ENCODE measurements at regions not wholly inside any gene's neighbourhood (a gene's known extent, or its start where the extent isn't known, plus 50 kb on each side); places are given as distances from the start of the nearest gene placed in this dataset.

DNA sequence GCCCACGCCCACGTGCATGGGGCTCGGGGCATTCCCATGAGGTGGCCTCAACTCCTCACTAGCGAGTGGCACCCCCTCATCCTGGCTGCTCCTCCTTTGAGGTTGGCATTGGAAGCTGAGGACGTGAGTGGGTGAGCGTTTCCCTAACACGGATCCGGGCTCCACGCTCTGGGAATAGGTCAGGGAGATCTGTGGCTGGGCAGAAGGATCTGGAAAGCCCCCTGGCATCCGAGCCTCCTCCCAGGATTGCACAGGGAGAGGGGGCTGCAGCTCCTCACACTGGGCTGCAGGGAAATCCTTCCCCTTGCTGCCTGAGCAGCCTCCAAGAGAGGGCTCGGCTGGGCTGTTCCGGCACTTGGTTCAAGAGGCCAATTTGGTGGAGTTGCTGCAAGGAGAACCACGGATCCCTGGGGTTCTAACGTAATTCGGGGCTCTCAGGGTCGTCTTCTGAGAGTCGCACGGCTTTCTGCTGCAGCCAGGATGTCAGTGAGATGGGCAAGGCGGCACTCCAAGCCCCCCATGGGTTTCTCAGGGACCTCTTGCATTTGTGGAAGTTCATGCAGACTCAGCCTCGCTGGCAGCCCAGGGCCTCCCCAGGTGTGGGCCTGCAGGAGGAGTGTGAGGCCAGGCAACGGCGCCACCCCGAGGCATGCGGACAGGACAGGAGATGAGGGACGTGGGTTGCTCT, 1119.0 kb downstream of the BRD1 start:
- no peak for DNase-seq (ENCODE audit: low read depth)

DNA sequence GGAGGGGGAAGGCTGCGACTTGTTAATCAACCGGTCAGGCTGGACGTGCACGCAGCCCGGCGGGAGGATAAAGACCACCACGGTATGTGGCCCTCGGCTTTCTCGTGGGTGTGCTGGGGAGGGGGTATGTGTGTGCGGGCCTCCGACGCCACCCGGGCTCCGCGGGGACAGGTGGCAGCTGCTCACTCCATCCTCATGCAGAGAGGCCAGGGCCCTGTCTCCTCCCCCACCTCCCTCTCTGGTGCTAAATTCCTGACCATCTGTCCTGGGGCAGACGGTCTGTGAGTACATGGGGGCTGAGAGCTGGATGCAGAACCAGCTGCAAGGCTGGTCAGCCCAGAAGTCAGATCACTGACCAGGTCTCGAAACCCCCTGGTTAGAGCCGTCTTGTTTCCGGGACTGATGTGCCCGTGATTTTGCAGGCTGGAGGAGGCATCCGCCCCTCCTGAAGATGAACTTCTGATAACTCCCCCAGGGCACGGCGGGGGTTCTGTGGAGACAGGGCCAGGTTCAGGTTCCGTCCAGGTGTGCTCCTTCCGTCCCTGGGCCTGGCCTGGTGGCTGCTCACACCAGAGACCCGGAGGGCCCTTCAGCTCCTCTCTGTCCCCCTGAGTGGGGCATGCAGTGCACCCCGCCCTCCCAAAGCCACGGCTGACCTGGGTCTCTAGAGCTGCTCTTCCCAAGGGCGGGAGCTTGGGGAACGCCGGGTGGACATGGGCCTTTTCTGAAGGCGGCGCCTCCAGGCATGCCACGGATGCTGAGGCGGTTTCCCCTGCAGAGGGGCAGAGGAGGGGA, 1119.7 kb downstream of the BRD1 start:
- DNase-seq (ENCODE audit: low read depth) = no peak

DNA sequence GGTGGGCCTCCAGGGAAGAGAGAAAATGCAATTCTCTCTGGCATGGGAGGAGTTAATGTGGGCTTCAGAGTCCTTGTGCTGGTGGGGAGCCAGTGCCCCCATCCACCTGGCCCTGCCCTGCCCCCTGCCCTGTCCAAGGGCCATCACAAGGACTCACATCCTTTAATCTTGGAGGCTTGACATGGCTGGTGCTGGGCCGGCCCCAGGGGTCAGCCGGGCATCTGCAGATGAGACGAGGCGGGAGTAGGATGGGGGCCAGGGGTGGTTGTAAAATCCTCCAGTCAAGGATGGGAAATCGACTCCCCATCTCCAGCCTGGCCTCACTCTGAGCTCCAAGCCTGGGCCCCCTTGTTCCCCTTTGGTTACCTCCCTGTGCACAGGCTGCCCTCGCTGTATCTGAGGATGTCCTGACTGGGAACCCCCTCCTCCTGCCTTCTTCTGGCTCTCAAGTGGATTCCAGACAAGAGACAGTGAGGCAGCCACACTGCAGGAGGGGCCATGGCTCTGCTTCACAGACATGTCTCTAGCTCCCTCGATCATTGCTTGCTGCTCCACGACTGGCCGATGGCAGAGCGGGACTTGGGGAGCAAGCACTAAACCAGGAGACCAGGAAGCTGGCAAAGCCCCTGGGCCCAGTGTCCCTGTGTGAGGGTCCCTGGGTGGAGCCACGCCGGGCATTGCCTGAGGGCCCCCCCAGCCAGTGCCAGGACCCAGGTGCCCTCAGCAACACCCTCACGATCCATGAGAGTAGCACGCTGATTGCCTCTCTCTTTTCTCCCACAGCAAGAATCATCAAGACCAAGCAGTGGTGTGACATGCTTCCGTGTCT, 1120.5 kb downstream of the BRD1 start:
- DNase-seq (ENCODE audit: low read depth) = no peak

DNA sequence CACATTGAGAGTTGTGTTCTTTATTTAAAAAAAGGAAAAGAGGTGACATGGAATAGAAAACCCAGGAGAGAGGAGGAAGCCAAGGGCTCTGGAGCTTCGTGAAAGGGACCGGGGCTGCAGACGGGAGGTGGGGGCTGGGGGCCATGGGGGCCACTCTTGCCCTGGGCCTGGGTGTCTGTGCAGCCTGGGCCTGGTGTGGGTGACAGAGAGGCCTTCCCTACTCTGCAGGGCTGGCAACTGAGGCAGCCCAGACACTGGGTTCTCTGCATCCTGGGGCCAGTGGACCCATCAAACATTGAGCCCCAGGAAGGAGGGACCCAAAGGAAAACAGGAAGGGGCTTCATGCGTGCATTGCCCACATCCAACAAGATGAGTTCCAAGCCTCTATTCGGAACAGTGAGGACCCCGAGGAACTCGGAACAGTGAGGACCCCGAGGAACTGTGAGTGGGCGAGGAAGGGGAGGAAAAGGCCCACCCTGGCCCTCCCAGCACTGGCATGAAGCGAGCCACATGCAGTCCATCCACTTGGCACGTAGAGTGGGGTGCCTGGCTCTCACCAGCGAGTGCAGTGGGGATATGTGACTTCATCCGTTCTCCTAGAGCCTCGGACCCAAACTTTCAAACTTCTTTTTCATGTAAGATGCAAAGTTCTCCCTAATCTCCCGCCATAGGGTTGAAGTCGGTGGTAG, 1121.6 kb downstream of the BRD1 start:
- DNase-seq (ENCODE audit: low read depth) = no peak

DNA sequence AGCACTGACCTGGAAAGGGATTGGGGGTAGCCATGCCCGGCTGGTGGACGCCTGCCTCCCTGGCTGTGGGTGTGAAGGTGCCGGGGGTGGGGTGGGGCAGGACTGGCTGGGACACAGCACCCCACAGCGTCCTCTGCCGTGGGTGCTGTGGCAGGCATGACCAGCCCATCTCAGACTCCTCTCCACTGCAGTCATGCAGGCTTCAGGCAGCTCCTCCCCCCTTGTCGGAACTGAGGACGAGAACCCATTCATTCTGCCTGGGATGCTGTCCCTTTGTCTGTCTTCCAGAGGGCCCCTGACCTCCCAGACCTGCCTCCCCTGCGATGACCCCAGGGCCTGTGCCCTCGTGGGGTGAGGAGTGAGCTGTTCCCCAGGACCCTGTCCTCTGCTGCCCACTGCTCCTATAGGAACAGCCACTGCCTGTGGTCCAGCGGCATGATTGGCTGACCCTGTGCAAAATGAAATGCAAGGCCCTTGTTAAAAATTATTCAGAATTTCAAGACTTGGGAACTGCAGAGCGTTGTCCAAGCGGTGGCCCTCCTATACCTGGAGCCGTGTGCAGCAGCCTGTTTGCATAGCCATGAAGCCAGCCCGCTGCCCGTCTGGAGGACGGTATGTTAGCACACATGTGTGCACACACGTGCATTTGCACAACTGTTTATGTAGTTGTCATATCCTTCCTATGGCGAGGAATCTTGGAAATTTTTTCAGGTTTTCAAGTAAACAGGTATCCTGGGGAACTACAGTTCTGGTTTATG, 1122.3 kb downstream of the BRD1 start:
- no peak for DNase-seq (ENCODE audit: low read depth)

DNA sequence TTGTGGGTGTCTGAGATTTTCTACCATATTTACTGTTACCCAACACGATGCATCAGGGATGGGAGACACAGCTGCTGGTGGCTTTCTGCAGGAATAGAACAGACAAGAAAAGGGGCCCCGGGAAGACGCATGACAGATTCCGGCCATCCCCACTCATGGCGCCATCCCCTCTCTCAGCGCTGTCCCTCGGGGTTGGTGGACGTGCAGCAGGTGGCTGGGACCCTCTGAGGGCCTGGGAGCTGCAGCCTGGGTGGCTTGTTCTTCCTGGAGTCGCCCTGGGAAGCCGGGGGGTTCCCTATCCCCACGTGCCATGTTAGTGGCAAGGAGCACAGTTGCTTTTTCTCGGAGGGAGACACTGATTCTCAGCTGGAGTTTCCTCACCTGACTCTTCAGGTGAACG, 1123.3 kb downstream of the BRD1 start:
- DNase-seq (ENCODE audit: low read depth) = no peak

DNA sequence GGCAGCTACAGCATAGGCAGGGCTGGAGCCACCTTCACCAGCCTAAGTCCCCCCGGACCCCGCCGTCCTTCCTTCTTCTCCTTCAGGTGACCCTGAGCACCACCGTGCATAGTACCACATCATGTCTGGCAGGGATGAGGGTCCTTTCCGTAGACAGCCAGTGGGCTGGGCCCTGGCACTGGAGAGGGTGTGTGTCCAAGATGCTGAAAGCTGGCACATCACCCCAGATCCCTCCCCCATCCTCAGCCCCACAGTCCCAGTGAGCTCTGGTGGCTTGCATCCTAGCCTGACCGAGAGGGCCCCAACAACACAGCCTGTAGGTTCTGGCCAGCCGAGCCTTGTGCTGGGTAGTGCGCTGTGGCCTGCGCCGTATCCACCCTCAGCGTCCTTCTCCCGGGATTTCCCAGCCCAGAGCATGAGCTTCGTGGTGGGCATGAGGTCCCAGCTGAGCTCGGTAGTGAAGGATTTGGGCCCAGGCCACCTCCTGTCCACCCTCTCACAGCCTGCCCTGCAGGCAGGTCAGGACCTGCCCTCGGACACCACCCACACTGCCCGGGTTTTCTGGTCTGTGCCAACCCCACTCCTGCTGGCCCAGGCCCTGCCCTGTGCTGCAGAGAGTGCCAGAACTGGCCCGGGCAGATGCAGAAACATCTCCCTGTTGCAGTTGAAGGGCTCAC, 1124.3 kb downstream of the BRD1 start:
- DNase-seq (ENCODE audit: low read depth) = no peak

DNA sequence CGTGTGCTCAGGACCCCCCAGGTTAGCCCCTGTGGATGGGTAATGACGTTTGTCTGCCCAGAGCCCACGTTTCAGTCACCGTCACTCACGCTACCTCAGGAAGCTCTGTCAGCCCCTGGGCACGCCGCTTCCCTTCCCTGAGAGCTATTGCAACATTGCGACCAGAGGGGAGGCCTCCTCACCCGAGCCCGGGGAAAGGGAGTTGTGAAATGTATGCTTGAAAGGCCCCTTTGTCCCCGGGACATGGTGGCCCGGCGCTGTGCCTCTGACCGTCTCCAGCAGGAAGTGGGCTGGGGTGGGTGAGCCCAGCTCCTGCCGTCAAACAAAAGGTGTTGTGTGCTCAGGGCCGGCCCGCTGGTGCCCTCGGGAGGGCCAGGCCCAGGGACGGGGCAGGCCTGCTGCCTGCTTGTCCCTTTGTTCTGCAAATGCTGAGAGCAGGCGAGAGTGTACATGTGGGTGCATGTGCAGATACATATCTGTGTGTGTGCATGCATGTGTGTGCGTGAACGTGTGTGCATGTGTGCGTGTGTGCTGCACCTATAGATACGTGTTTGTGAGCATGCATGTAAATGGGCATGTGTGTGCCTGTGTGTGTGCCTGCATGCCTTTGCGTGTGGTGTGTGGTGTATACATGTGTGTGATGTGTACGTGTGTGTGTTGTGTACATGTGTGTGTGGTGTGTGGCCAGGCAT, 1125.0 kb downstream of the BRD1 start:
- no peak for DNase-seq (ENCODE audit: low read depth)

DNA sequence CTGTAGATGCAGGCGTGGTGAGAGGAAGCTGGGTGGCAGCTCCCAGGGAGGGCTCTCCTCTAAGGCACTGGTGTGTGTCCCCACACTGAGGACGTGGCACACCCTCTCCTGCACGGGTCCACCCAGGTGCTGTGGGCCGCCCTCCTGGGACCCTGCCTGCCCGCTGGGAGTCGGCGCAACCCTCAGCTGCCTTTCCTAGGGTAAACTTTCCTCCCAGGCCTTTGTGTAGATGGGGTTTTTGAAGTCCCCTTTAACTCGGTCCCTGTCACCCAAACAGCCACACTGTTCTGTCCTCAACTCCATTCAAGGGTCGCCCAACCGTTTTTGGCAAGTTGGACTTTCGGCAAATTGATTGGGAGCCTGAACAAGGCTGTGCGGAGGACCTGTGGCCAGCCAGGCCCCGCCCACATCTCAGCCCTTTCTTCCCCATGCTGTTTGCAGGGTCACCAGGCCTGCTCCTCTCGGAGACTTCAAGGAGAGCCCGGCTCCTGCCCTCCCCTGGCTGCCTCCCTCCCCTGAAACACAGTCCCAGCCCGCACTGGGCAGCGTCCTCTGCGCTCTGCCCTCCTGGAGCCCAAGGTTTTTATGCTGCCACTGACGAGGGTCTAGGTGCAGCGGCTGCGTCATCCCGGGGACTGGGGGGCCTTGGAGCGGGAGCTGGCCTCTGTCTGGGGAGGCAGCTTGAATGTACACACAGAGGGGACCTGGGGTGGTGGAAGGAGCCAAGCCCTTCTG, 1126.2 kb downstream of the BRD1 start:
- no peak for DNase-seq (ENCODE audit: low read depth)

DNA sequence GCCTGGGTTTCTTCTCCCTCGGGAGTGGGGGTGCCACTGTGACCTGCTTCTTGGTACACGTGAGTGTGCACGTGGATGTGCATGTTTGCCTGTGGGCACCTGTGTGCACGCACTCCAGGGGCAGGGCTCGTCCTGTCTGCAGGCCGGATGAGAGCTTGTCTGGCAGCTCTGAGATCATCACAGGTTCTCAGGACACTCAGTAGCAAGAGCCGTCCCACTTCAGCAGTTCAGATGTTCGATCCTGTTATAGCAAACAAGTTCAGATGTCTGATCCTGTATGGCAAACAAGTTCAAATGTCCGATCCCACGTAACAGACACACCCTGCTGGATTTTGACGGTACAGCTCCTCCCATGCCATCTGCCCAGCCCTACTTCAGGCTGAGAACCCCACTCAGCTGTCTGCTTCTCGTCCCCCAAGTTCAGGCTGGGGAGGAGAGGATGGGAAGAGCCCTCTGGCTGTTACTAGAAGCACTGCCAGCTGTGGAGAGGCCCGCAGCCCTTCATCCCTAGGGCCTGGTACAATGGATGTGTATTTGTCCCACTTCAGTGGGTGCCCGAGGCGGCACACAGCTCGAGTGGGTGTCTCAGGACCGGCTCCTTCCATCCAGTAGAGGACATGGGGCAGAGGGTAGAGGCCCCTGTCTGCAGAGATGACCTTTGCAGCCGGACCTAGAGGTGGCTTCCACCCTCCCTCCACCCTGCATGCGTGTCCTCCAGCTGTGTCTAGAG, 1126.9 kb downstream of the BRD1 start:
- no peak for DNase-seq (ENCODE audit: low read depth)

DNA sequence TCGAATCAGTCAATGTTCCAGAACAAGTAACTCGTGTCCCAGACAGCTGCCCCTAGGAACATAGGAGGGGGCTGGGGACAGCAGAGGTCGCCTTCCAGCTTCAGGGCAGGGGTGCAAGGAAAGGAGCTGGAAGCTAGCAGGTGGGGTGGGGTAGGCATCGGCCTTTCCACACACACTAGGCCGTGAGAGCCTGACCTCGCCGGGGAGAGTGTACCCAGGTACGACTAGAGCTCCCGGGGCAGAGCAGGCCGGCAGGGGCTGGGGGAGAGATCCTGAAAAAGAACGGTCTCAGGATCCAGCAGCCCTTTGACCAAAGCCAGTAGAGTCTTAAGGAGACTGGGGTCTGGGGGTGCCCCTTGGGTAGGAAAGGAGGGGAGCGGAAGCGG, 1127.5 kb downstream of the BRD1 start:
- no peak for DNase-seq (ENCODE audit: low read depth)

DNA sequence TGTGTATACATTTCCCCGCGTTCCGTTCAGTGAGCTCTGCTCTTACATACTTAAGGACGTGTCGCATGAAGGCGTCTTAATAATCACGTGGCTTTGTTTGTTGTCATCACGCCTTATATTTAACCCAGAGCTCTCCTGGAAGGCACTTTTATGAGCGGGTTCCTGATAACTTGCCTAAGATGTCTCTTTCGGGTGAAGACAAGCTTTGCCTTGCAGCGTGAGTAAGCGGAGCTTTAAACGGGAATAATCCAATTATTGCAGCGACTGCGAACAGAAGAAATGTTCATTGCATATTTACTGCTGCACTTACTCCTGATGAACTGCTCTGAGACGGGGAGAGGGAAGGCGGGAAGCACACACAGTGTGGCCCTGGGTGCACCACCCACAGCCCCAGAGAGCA, 1128.2 kb downstream of the BRD1 start:
- DNase-seq (ENCODE audit: low read depth) = no peak

DNA sequence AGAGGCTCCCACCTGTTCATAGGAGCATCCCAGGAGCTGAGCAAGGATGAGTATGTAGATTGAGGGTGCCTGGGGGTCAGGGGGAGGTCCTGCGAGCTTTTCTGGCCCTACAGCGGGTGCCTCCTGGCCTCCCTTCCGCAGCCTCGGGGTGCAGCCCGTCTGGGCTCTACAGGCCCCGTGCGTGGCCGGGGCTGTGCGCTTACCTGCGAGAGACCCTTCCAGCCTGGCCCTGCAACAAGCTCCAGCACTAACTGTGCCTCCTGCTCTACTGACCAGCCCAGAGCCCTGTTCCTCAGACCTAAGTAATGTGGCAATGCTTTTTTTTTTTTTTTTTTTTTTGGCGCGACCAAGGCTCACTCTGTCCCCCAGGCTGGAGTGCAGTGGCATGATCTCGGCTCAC, 1129.1 kb downstream of the BRD1 start:
- no peak for DNase-seq (ENCODE audit: low read depth)

DNA sequence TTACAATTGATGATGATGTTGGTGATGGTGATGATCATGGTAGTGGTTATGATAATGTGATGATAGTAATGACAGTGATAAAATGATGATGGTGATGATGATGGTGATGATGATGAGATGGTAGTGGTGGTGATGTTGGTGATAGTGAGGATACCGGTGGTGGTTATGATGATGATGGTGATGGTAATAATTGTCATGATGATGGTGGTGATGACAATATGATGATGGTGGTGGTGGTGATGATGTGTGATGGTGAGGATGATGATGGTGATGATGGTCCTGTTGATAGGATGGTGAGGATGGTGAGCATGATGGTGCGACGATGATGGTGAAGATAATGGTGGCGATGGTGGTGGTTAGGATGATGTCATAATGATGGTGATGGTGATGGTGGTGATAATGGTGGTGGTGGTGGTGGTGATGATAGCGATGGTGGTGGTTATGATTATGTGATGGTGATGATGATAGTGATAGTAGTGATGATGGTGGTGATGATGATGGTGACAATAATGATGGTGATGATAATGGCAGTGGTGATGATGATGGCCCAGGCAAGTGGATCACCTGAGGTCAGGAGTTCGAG, 1129.9 kb downstream of the BRD1 start:
- DNase-seq (ENCODE audit: low read depth) = no peak

DNA sequence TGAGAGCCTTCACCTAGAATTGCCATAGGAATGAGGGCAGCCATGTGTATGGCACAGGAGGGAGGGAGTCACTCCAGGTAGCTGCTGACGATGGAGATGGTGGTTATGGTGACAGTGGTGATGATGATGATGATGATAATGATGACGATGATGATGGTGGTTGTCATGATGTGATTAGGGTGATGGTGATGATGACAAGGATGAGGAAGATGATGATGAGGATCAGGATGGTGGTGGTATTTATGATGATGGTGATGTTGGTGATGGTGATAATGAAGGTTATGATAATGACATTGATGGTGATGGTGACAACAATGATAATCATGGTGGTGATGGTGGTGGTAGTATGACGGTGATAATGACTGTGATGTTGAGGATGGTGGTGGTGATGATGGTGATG, 1130.5 kb downstream of the BRD1 start:
- no peak for DNase-seq (ENCODE audit: low read depth)

DNA sequence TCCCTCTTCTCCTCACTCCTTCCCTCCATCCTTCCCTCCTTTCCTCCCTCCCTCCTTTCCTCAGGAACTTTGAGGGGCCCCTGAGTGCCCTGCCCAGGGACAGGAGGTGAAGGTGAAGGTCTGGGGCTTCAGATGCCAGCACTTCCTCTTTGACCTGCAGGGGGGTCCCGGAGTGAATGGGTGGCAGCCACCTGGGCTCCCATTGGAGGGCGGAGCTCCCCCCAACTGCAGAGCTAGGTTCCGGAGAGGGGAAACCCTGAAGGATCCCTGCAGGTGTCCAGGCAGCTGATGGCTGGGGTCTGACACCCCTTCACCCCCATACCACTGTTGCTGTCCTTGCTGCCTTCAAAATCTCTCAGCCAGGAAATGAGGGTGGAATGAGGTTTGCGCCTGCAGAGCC, 1131.3 kb downstream of the BRD1 start:
- no peak for DNase-seq (ENCODE audit: low read depth)

DNA sequence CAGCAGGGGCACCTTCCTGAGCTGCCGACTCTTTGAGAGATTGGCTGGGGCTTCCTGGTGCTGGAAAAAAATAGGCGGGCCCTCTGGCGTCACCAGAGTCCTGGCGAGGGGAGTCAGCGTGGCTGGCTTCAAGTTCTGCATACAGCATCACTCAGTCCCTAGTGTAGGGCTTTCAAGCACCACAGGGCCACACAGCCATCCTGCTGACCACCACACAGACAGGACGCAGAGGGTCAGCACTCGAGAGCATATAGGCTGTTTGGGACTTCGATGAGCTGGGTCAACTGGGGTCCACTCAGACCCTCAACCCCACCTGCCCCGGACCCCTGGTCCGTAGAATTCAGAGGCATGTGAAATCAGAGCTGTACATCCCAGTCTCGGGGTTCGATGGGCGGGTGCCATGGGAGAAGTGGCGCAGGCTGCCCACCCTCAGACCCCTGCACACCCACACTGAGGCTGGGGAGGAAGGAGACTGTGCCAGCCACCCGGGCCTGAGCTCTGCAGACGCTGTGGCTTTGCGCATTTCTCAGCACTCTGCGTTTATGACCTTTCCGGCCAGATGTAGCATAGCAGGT, 1131.9 kb downstream of the BRD1 start:
- DNase-seq (ENCODE audit: low read depth) = no peak

DNA sequence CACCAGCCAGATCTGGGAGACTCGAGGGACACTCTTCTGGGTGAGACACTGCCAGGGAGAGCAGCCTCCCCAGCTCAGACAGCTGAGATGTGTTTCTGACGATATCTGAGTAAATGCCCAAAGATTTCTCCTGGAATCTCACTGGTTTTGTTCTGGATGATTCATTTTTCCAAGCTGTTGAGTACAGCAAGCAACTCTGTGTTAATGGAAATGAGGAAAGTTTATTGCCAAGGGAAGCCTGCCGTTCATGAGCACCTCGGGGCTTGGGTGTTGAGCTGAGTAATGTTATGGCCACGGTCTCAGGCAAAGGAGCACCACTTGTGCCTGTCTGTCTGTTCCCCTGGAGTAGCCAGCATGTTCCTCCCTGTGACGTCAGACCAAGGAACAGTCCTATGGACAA, 1132.4 kb downstream of the BRD1 start:
- DNase-seq (ENCODE audit: low read depth) = no peak

Measured in activated T-helper 1 cell treated with Interleukin-2 at 50 U/mL for 16 hours (primary cell).